ENCODE measurements at regions not wholly inside any gene's neighbourhood (a gene's known extent, or its start where the extent isn't known, plus 50 kb on each side); places are given as distances from the start of the nearest gene placed in this dataset.

GRCh38 chr11:129637983-129638776, 177.5 kb upstream of the TMEM45B start:
- Histone ChIP-seq H3K27ac (peak overlapping the region in 1 of 2 experiments; percentile 36; a peak in 2 of 6 replicates), H3K4me3 (no peak overlapping the region), H3K9me3 (no peaks in the 10 kb centered on the region), H3K4me1 (peaks cover 39% of the 10 kb centered on the region), H3K4me2 (peak overlapping the region; percentile 30; the same call in 2 of the 3 replicates)
- FAIRE-seq = no peak
- no peak for DNase-seq (ENCODE audit: low read depth in 1 of 2, low spot score in 1 of 2)
- ATAC-seq = no peak
- CTCF ChIA-PET = interaction anchor here (0.5 to 1.6 kb wide), 2 partner anchors 57 to 59 kb away, joined by 3 to 4 read pairs; no protein-coding TSS in a partner anchor
- TF ChIP-seq CHD2 (IDR thresholded peaks at IDR 0.05; ENCODE audit: low read length, partially characterized antibody) = no peak
- no peak for TF ChIP-seq MAFK (IDR thresholded peaks at IDR 0.05; ENCODE audit: partially characterized antibody)
- TF ChIP-seq HOXA7 (CRISPR knock-in tag; IDR thresholded peaks at IDR 0.05) = no peak
- TF ChIP-seq MAX (IDR thresholded peaks at IDR 0.05) = no peak
- TF ChIP-seq REST (IDR thresholded peaks at IDR 0.05) = no peak
- POLR2A ChIA-PET = interaction anchor here (0.6 kb wide), 1 partner anchor 1708 kb away, joined by 5 read pairs; no protein-coding TSS in a partner anchor
- 84% methylated on average over 5 of the region's 5 CpGs for WGBS (ENCODE audit: missing lambda C conversion rate)

- DNase-seq (ENCODE audit: low read depth in 1 of 2, low spot score in 1 of 2) (peak; percentile 28 to 72), FAIRE-seq (no peak), ATAC-seq (peak; percentile 87)
- 0% methylated on average over 2 of the region's 2 CpGs for WGBS (ENCODE audit: missing lambda C conversion rate)
- peaks cover 50% of the 10 kb centered on the region for H3K4me1 ChIP-seq
- TF ChIP-seq JUNB (IDR thresholded peaks at IDR 0.05) (peak; percentile 82), CBX2 (IDR thresholded peaks at IDR 0.05; ENCODE audit: borderline replicate concordance, low read depth) (no peak), NR3C1 (IDR thresholded peaks at IDR 0.05) (no peak), RCOR1 (IDR thresholded peaks at IDR 0.05; ENCODE audit: low read depth, low read length) (no peak), FOSL2 (IDR thresholded peaks at IDR 0.05) (peak; percentile 70), FOSL2 (CRISPR knock-in tag; IDR thresholded peaks at IDR 0.05) (peak; percentile 86), CEBPB (IDR thresholded peaks at IDR 0.05) (peak in 1 of 2 experiments; percentile 31; a peak in 1 of 4 replicates), RFX5 (IDR thresholded peaks at IDR 0.05) (no peak), SMC3 (IDR thresholded peaks at IDR 0.05) (no peak), GATA3 (IDR thresholded peaks at IDR 0.05; ENCODE audit: borderline replicate concordance) (peak; percentile 59; the same call in 1 of the 2 replicates), HES2 (IDR thresholded peaks at IDR 0.05) (no peak), MYC (IDR thresholded peaks at IDR 0.05; ENCODE audit: borderline replicate concordance, low read length) (no peak), MAX (IDR thresholded peaks at IDR 0.05) (no peak), JUN (IDR thresholded peaks at IDR 0.05) (0 out of 5 replicates have a peak, but pooled peaks of 1 of the 2 experiments have one; percentile 28)
- CTCF ChIA-PET = interaction anchor here (0.9 to 1.9 kb wide), 3 partner anchors 35 to 111 kb away, joined by 3 to 6 read pairs (median 4); no protein-coding TSS in a partner anchor
- H3K9me3 ChIP-seq = no peaks in the 10 kb centered on the region
- peak overlapping the region; percentile 48 to 58 for H3K27ac ChIP-seq
- POLR2A ChIA-PET = no interaction called here
- no peak overlapping the region for H3K4me3 ChIP-seq
- H3K4me2 ChIP-seq = peak overlapping the region; percentile 51
Measured at GRCh38 chr11:129639300-129639699, 176.3 kb upstream of the TMEM45B start.

- CTCF ChIA-PET = interaction anchor here (1.9 kb wide), 1 partner anchor 110 kb away, joined by 6 read pairs; no protein-coding TSS in a partner anchor
Measured at GRCh38 chr11:129640671-129641070, 175.0 kb upstream of the TMEM45B start.

More at GRCh38 chr11:129640671-129641070, 175.0 kb upstream of the TMEM45B start:
- Histone ChIP-seq H3K27ac (no peak overlapping the region; a peak in 2 of 6 replicates), H3K4me3 (no peak overlapping the region), H3K9me3 (no peaks in the 10 kb centered on the region), H3K4me1 (peaks cover 50% of the 10 kb centered on the region), H3K4me2 (no peak overlapping the region)
- FAIRE-seq (no peak), ATAC-seq (no peak), DNase-seq (ENCODE audit: low read depth in 1 of 2, low spot score in 1 of 2) (no peak)
- 91% methylated on average over 5 of the region's 5 CpGs for WGBS (ENCODE audit: missing lambda C conversion rate)
- POLR2A ChIA-PET = no interaction called here
- TF ChIP-seq MYC (IDR thresholded peaks at IDR 0.05; ENCODE audit: borderline replicate concordance, low read length) (no peak), RAD21 (conservative IDR thresholded peaks at IDR 0.05 in 1 of 2, IDR thresholded peaks at IDR 0.05 in 1 of 2) (no peak), SREBF2 (IDR thresholded peaks at IDR 0.05) (no peak), CEBPB (IDR thresholded peaks at IDR 0.05) (no peak), FOSB (CRISPR knock-in tag; IDR thresholded peaks at IDR 0.05) (no peak), ZC3H11A (IDR thresholded peaks at IDR 0.05) (no peak), CTCF (IDR thresholded peaks at IDR 0.05) (no peak), POLR2A (IDR thresholded peaks at IDR 0.05; ENCODE audit: low read length) (no peak)

Data from A549 (cell line).